Upper lobe of right lung (tissue), 1 donor: ENCODE measurements at regions not wholly inside any gene's neighbourhood (a gene's known extent, or its start where the extent isn't known, plus 50 kb on each side); places are given as distances from the start of the nearest gene placed in this dataset.

Experiments used
- ATAC-seq: fragments of 200-7000 bp; cut with Tn5 transposase; one replicate; pipeline ENCODE4 v1.9.1; 2020; ENCODE audit warnings: mild to moderate bottlenecking, moderate library complexity
- DNase-seq: peaks from one replicate; pipeline ENCODE4 v3.0.0-alpha.2; 2020
- H3K27ac ChIP-seq: fragments of 200-600 bp; one replicate; pipeline ENCODE4 v1.8.0; 2022
- H3K27me3 ChIP-seq: fragments of 200-600 bp; one replicate; pipeline ENCODE4 v1.8.0; 2022; ENCODE audit warnings: mild to moderate bottlenecking
- H3K36me3 ChIP-seq: fragments of 200-600 bp; one replicate; pipeline ENCODE4 v1.8.0; 2022
- H3K4me1 ChIP-seq: fragments of 200-600 bp; one replicate; pipeline ENCODE4 v1.8.0; 2022
- H3K4me3 ChIP-seq: fragments of 200-600 bp; one replicate; pipeline ENCODE4 v1.8.0; 2022; ENCODE audit warnings: mild to moderate bottlenecking
- H3K9me3 ChIP-seq: fragments of 200-600 bp; one replicate; pipeline ENCODE4 v1.8.0; 2022
- CTCF ChIP-seq: fragments of 200-600 bp; IDR thresholded peaks from one replicate; pipeline ENCODE4 v1.8.0; 2022; ENCODE audit warnings: antibody characterized with exemption
- intact Hi-C: fragments of 100-400 bp; cut with DNase I; formaldehyde crosslinking; loops from one replicate; pipeline ENCODE4 v1.11.0; 2022
- donor health status: DM: no; HTN: yes; CAD: no; lungs with severe emphysema.

GRCh38 chr16:5820472-5820871 lies 722.9 kb upstream of the EEF2KMT start:
- TF ChIP-seq CTCF, result no peak
- Histone ChIP-seq H3K4me1 (no peaks in the 10 kb centered on the region), H3K36me3 (no peaks in the 10 kb centered on the region), H3K27me3 (no peaks in the 10 kb centered on the region), H3K4me3 (no peak overlapping the region), H3K9me3 (no peaks in the 10 kb centered on the region), H3K27ac (no peak overlapping the region)
- ATAC-seq, result no peak
- intact Hi-C loops, result no loop called here
- DNase-seq, result no peak

- intact Hi-C loops, result no loop called here
- Histone ChIP-seq H3K4me1 (no peaks in the 10 kb centered on the region), H3K27ac (no peak overlapping the region), H3K4me3 (no peak overlapping the region), H3K36me3 (no peaks in the 10 kb centered on the region), H3K9me3 (no peaks in the 10 kb centered on the region), H3K27me3 (no peaks in the 10 kb centered on the region)
- DNase-seq (no peak), ATAC-seq (no peak)
- TF ChIP-seq CTCF, result no peak
Measured at GRCh38 chr16:5815570-5816237, 718.1 kb upstream of the EEF2KMT start.

- Histone ChIP-seq H3K36me3 (no peaks in the 10 kb centered on the region), H3K27me3 (no peaks in the 10 kb centered on the region), H3K4me3 (no peak overlapping the region), H3K9me3 (no peaks in the 10 kb centered on the region), H3K27ac (no peak overlapping the region), H3K4me1 (no peaks in the 10 kb centered on the region)
- no peak for TF ChIP-seq CTCF
- ATAC-seq (no peak), DNase-seq (no peak)
- intact Hi-C loops, result no loop called here
Measured at GRCh38 chr16:5801396-5801795, 703.8 kb upstream of the EEF2KMT start.

GRCh38 chr16:5793556-5793955 lies 696.0 kb upstream of the EEF2KMT start:
- Histone ChIP-seq H3K4me3 (no peak overlapping the region), H3K27ac (no peak overlapping the region), H3K27me3 (no peaks in the 10 kb centered on the region), H3K4me1 (no peaks in the 10 kb centered on the region), H3K9me3 (no peaks in the 10 kb centered on the region), H3K36me3 (no peaks in the 10 kb centered on the region)
- DNase-seq (no peak), ATAC-seq (no peak)
- intact Hi-C loops, result no loop called here
- TF ChIP-seq CTCF, result no peak

GRCh38 chr16:5791011-5791657 lies 693.5 kb upstream of the EEF2KMT start:
- Histone ChIP-seq H3K27me3 (no peaks in the 10 kb centered on the region), H3K4me1 (no peaks in the 10 kb centered on the region), H3K36me3 (no peaks in the 10 kb centered on the region), H3K4me3 (no peak overlapping the region), H3K27ac (no peak overlapping the region), H3K9me3 (no peaks in the 10 kb centered on the region)
- ATAC-seq, result no peak
- intact Hi-C loops, result no loop called here
- no peak for TF ChIP-seq CTCF
- DNase-seq, result no peak
